Activated T-cell treated with anti-CD3 and anti-CD28 coated beads for 4 hours (primary cell): ENCODE measurements at regions not wholly inside any gene's neighbourhood (a gene's known extent, or its start where the extent isn't known, plus 50 kb on each side); places are given as distances from the start of the nearest gene placed in this dataset.

ENCODE experiments used
- DNase-seq: peaks from one replicate; pipeline ENCODE4 v3.0.0-alpha.2; 2020

DNA sequence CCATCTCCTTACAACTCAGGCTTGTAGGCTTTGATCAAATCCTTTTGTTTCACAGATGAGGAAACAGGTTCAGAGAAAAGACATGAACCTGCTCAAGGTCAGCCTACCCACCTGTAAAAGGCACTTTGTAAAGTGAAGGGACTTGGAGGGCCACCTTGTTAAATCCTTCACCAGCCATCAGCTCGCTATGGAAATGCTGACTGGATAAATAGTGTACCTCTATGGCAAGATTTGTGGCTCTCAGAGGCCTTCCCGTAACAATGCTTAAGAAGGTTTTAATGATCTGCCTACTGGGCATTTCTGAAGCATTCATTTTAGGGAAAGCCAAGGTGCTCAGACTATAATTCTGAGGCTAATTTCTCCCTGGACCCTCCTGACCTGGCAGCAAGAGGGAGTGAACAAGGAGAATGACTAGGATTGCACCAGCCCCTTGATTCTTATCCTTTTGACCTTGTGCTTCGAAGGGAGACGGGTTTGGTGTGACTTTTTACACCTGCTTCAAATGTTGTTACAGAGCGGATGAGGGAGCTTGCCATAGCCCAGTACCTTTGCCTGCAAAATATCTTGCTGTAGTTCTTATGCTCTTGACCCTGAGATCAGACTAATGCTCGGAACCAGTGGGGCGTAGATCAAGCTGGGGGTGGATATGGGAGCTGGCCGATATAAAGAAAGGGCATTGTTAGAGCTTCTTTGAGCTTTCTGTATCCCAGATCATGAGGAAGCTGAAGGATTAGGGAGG is 90.9 kb upstream of the CXCR4 start:
- no peak for DNase-seq

DNA sequence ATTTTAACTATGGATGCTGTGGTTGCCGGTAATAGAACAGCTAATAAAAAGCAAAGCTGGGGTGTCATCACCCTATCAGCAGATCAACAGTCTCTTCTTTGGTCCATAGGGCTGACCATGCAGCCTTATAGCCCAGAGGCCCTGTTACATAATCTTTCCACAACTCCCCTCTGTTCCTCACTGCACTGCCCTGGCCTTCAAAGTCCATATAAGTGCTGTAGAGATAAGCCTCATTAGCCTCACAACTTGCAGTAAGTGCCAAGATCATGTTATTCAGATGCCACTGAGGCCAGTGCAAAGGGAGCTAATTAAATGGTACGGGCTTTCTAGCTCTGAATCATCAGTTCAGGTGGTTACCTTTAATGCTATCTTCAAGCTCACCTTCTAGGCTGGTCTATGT is 89.7 kb upstream of the CXCR4 start:
- no peak for DNase-seq

DNA sequence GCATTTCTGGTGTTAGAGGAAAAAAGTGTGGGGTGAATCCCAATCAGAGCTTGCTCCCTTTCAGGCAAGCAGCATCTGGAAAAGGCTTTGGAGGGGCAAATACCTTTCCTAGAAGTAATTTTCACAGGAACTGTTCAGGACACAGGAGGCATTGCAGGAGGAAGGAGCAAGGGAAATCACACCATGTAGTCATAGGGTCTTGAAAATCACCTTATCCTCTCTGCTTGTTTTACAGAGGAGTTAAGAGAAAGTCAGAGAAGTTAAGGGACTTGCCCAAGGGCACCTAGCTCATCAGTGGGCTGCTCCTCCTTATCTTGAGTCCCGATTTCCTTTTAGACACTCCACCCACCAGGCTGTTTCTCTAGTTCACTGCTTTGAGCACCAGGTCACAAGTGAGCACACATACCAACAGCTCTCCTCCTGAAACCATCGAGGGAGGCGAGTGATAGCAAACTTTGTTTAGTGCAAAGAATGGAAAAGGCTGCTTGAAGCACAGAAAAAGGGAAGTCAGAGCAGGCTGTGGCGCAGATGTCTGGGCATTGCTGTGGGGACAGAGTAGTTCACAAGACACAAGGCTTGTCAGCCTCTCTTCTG is 89.2 kb upstream of the CXCR4 start:
- DNase-seq: no peak

DNA sequence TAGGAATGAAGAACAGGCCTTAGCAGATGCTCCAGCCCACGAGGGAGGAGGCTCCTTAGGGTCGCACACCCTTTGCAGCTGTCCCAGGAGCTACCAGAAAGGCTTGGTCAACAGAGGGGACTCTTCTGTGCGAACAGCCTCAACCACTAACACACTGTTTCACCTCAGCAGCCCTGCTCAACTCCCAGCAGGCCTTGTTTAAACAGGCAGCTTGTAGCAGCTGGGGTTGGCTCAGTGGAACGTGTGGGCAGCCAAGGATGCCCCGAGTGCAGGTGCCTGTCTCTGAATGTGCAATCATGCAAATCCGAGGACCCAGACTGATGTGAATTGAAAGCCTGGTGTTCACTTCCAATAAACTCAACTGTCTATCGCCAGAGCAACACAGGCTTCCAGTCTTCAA is 88.7 kb upstream of the CXCR4 start:
- DNase-seq: no peak

DNA sequence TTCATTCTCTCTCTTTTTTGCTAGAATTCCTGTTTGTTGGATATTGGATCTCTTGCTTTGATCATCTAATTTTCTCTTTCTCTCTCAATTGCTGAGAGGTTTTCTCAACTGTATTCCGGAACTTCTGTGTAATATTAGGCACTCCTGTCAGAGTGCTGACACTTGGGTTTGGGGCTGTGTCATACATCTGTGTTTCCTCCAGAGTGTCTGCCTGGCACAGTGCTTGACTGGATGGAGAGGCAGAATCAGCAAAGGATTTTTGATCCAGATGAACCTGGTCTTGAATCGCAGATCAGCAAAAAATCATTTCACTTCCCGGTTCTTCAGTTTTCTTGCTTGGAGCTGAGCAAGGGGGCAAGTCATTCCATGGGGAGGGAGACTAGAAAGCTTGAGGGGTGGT is 87.7 kb upstream of the CXCR4 start:
- DNase-seq: no peak

DNA sequence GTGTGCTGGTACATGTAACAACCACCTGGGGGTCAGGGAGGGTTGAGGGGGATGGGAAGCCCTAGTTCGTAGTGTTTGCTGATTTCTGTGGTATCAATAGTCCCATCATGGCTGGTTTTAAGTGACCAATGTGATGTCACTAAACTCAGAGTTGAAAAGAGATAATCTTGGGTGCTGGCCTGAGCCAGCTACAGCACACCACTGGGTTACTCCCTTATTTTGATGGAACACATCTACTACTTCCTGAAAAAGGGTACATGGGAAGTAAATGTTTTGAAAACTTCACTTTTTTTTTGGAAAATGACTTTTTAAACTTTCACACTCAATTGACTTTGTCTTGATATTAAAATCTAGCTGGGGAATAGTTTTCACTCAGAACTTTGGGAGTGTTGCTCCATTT is 87.0 kb upstream of the CXCR4 start:
- DNase-seq: no peak

DNA sequence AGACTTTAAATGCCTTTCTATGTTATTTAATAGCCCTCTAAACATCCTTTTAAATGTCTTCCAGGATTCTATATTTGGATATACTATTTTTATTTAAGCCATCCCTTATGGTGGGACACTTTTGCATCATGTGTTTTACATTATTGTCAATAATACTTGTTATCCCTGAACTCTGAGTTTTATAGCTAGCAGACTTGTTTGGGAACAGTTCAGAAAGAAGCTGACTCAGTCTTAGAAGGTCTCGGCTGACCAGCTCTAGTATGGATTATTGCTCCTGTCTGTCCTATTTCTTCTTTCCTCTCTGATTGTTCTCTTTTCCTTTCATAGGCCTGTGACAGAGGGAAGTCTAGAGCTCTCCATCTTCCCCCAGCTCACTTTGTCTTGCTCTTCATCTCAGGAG is 77.3 kb upstream of the CXCR4 start:
- DNase-seq: no peak

DNA sequence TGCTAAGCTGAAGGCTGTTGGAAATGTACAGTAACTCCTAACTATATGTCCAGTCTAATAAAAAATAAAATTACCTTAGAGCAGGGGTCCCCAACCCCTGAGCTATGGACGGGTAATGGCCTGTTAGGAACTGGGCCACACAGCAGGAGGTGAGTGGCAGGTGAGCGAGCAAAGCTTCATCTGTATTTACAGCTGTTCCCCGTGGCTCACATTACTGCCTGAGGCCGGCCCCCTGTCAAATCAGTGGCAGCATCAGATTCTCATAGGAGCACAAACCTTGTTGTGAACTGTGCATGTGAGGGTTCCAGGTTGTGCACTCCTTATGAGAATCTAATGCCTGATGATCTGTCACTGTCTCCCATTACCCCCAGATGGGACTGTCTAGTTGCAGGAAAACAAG is 73.1 kb upstream of the CXCR4 start:
- no peak for DNase-seq

DNA sequence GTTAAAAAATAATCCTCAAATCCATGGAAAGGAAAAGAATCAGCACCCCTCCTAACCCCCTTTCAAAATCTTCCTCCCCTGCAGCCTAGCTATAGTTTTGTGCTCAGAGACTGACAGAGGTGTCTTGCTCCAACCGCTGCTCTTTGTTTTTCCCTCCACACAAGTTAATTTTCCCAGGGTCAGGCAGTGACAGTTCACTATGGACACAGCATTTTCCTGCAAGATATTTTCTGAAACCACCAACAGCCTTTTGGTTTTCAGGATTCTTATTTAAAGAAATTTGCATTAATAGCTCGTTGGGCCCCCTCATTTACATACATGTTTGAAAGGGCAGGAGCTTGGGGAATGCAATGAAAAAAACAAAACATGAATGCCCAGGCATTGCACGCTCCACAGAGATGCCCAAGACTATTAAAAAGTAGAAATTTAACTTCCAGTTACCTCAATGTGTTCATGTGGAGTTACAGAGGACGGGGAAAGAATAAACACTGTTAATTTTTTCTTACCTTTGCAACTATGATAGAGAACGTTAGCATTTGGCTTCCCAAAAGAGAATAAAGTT is 71.4 kb upstream of the CXCR4 start:
- no peak for DNase-seq

DNA sequence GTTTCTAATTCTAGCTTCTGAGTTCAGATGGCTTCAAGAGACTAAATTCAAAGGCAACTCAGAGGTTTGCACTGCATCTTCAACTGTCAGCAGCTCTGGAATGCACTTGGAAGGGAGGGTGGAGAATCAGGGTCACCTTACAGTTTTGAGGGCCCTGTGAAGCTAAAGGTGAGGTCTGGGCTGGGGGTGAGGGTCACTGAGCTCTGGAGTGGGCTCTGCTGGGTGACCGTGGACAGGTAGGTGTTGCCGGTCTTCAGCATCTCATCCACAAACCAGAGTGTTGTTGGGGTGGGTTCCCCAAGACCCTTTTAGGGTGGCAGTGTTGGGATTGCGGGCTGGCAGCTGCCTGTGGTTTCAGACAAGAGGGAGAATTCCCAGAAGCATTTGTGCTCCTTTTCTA is 70.1 kb upstream of the CXCR4 start:
- no peak for DNase-seq

DNA sequence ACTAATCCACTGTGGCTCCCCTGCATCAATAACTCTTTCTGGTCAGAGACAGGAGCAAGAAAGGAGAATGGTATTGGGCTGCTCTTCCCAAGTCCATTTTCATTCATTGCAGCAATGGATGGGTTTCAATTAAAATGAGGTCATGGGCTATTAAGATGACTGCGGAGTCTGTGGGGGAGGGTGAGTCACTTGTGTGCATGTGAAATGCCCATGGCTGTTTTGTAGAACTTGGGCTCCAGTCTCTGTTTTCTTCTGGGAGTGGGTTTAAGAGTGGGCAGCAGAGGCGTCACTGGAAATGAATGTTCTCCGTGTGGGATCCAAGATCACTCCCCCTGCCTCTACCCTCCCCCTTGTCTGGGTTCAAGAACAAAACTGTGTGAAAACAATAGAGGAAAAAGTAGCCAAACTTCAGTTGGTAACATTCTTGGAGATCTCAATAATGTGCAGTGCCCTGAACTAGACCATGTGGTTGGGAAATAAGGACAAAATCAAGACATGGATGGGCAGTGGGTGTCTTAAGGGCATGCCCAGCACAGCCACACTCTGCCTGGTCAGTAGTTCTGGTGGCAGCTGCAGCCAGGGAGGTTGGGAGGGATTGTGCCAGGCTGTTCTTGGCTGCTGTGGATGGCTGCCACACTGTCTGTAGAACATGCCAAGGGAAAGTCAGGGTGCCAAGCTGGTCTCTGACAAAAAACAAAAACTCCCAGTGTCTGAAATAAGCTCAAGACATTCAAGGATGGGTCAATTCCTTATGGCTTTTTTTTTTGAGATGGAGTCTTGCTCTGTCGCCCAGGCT is 68.2 kb upstream of the CXCR4 start:
- no peak for DNase-seq

DNA sequence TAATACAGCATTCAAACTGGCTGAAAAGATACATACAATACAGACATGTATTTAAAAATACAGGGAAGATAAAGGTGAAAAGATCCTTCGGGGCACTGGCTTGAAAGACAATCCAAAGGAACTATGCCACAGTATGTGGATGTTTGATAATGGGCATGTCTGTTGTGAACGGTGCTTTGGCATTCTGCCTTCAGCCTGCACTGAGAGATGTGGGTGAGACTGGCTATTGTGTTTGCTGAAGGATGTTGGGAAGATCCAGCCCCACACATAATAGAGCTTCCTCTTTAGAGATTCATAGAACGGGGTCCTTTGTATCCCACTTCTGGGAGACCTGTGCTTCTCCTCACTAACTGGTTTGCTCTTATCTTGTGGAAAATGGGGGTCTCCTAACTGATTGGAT is 65.1 kb upstream of the CXCR4 start:
- no peak for DNase-seq

DNA sequence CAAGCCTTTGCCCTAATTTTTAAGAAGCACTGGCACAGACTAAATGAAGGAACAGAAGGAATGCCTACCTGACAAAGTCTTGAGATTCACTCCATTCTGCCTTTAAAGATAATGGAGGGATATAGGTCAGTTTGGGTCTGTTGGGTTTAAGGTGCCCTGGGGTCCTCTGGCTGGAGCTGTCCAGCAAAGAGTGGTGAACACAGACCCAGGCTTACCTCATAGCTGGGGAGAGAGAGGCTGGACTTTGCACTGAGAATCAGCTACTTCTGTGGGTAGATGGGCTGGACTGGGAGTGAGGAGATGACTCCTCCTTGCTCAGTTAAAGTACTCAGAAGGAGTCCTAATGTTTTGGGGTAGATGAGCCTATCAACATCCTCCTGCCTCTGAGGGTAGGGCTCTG is 64.4 kb upstream of the CXCR4 start:
- DNase-seq: no peak

DNA sequence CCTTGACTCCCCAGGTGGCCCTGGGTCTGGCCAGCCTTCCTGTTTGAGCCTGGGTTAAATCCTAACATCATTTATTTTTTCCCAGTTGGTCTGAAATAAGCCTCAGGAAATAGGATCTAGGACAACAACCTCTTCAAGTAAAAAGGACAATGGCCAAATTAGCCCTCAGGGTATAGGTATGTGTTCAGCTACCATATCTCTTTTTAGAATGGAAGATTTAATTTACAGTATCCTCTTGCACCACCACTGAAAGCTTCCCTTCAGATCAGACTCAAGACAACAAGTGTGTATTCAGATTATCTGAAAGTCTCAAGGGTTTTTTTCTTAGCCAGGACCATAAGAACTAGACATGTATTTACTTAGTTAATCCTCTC is 61.6 kb upstream of the CXCR4 start:
- DNase-seq: no peak

DNA sequence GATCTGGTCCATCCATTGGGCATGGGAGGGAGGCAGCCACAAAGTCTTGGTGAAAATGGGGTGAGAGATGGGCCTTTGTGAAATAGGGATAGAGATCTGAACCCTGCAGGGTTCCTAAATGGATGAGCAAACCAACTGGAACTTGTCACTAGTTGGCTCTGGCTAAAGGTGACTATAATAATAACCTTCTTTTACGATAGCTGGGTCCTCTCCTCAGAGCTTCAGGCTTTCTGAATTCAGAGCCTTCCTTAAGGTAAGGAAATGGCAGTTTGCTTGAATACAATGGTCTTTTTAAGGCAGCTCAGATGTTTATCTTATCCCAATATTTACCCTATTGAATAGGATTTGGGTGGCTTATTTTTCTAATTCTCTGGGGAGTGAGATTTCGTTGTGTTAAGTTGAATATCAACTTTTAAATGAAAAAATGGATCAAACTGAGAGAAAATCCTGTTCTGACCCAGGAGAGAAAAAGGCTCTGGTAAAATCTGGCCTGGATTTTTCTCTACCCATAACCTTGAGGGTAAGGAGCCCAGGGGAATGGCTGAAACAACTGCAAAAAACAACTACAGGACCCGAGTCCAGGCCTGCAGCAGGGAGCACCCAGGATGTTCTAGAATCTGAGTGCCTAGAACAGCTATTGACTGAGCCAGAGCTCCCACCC is 61.1 kb upstream of the CXCR4 start:
- no peak for DNase-seq

DNA sequence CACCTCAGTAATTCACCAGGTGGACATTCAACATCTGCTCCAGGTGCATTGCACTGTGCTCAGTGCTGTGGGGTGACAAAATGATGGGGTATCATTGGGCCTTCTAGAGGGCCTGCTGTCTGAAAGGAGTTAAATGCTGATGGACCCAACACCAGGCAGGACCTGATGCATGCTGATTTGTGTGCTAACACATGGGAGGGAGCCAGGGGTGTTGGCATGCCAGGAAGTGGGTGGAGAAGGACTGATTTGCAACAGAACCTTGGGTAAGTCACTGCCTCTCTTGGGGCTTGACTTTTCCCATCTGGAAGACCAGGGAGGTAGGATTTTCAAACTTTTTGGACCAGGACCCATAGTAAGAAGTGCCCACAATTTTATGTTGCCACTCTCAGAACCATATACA is 57.9 kb upstream of the CXCR4 start:
- no peak for DNase-seq

DNA sequence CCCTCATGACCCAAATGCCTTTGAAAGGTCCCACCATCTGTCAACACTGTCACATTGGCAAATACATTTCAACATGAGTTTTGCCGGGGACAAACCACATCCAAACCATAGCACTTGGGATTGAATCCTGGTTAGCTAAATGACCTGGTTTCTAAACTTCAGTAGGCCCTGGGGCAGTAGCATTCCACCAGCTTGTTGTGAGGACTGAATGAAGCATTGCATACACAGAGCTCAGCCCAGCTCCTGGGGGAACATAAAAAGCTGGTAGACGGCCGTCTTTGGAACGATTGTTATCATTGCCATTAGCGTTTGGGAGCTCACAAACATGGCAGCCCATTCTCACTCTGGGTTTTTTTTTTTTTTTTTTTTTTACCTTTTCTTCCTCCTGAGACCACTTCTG is 57.5 kb upstream of the CXCR4 start:
- DNase-seq: no peak

DNA sequence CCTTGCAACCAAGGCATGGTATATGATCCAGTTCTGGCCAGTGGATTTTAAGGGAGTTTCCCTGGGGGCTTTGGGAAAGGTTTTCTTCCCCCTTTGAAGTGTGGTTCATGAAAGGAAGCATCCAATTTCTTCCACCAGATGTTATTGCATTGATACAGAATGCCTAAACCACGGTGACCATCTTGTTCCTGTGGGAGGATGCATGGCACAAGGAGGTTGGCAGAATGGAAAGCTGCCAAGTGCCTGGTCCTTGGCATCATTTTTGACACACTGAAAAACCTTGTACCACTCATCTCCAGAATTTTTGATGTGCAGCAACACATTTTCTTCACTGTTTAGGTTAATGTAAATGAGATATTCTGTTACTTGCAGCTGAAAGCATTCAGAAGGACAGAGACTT is 55.2 kb upstream of the CXCR4 start:
- DNase-seq: no peak

DNA sequence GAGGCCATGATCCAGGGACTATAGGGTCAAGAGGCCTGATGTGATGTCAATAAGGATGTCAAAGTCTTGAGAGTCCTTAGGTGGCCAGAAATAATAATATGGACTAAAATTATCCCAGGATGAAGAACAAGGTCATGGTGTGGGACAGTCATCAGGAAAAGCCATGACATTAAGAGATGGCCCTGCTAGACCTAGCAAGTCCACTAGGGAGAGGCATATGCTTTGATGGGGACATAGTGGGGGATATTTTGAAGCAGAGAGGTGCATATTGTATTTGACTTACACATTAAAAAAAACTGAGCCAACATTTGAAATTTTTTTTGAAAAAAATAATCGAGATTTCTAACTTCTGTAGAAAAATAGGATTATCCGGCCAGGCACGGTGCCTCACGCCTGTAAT is 53.3 kb upstream of the CXCR4 start:
- no peak for DNase-seq

DNA sequence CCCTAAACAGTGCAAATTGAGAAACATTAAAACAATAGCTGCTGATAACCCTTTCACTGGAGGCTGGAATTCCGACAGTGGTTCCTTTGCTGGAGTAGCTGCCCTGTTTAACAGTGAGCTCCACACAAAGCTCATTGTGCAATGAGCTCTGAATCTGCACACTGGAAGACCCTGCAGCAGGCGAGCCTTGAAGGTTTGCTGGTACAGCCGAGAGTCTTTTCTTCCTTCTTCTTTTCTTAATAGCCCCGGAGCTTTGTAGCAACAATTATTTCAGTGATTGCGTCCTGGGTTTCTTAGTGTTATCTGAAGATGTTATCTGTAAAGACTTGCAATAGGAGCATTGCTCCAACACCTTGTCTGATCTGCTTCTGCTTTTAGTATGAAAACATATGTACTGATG is 50.8 kb upstream of the CXCR4 start:
- no peak for DNase-seq

DNA sequence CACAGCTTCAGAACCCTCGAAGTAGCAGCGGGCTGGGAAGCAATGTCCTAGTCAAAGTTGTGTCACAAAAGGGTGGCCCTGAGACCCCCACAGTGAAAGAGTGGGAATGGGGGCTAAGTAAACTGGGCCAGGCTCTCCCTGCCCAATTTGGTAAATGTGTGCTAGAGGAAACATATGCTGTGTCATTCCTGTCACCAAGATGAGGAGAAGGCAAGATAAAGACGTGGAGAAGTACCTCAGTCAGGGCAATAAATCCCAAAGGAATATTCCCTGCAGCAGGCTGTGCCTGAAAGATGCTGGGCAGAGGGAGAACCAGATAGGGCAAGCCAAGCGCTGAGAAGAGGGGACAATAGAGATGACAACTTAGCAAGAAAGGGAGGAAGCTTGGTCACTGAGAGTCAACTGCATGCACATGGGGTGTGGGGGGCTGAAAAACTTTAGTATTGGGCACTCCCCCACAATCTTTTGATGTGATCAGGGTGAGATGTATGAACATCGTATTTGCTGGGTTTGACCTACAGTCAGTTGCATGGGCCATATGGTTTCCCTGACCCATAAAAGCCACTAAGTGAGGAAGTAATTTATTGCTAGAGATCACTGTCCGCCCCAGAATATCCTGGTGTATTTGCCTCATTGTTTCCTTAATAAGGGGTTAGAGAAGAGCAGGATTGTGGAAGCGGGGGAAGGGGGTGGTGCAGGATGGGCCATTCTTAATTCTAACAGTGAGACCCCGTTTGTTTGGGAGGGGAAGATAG is 49.9 kb upstream of the CXCR4 start:
- DNase-seq: no peak
